ENCODE measurements at regions not wholly inside any gene's neighbourhood (a gene's known extent, or its start where the extent isn't known, plus 50 kb on each side); places are given as distances from the start of the nearest gene placed in this dataset.

DNA sequence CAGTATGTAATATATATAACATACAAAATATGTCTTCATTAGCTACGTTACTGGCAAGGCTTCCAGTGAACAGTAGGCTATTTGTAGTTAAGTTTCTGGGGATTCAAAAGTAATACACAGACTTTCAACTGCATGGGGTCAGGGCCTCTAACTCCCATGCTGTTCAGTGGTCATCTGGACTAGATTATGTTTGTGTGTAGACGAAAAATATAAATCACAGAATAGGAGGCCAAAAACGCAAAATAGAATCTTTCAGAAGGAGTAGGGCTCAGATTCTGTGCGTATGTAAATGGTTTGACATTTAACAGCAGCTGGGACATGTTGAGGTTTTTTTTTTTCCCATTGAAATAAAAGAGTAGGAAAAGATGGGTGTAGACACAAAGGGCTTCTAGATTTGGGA is 1048.7 kb upstream of the WWC1 start:
- TF ChIP-seq CTCF (IDR thresholded peaks at IDR 0.05) (no peak), ZFX (IDR thresholded peaks at IDR 0.05; ENCODE audit: borderline replicate concordance) (no peak)
